Breast epithelium (tissue), 4 donors: ENCODE measurements at regions not wholly inside any gene's neighbourhood (a gene's known extent, or its start where the extent isn't known, plus 50 kb on each side); places are given as distances from the start of the nearest gene placed in this dataset.

Source experiments
- DNase-seq, 2 donors: peaks; one replicate each; pipeline ENCODE4 v3.0.0-alpha.2; 2019; ENCODE audit warnings: low spot score in 2 of 2
- H3K27ac ChIP-seq, 2 donors: fragments of 200-600 bp; sonication (generic) in 1 of 2; one replicate each; pipeline ENCODE4 v1.5.1; 2016 to 2019; ENCODE audit warnings: mild to moderate bottlenecking in 1 of 2
- H3K27me3 ChIP-seq, 2 donors: fragments of 200-600 bp; sonication (generic) in 1 of 2; one replicate each; pipeline versions ENCODE4 v1.5.1 to v1.6.0; 2017 to 2019; ENCODE audit warnings: control low read depth in 1 of 2, mild to moderate bottlenecking in 1 of 2
- H3K36me3 ChIP-seq: fragments of 200-600 bp; one replicate; pipeline ENCODE4 v1.5.1; 2019
- H3K4me1 ChIP-seq, 2 donors: fragments of 200-600 bp; sonication (generic); one replicate each; pipeline ENCODE4 v1.5.1; 2016 to 2019; ENCODE audit warnings: control low read depth in 1 of 2
- H3K4me3 ChIP-seq, 3 donors: fragments of 200-600 bp; sonication (generic); 1 replicate in 2 of 3; 2 replicates in 1 of 3; pipeline ENCODE4 v1.5.1; 2016 to 2019; ENCODE audit warnings: mild to moderate bottlenecking in 3 of 3, moderate library complexity in 2 of 3
- H3K9me3 ChIP-seq, 2 donors: fragments of 200-600 bp; sonication (generic) in 1 of 2; one replicate each; pipeline ENCODE4 v1.5.1; 2016 to 2019; ENCODE audit warnings: control low read depth in 1 of 2
- CTCF ChIP-seq, 3 donors: fragments of 450-650 bp; IDR thresholded peaks; one replicate each; pipeline ENCODE4 v1.5.1; 2016 to 2017; ENCODE audit warnings: antibody characterized with exemption in 3 of 3, mild to moderate bottlenecking in 3 of 3, moderate library complexity in 3 of 3
- POLR2A ChIP-seq: fragments of 450-650 bp; IDR thresholded peaks from one replicate; pipeline ENCODE4 v1.6.1; 2016; ENCODE audit warnings: antibody characterized with exemption, mild to moderate bottlenecking, moderate library complexity
- POLR2AphosphoS5 ChIP-seq, 3 donors: sonication (generic); formaldehyde crosslinking; IDR thresholded peaks; one replicate each; pipeline ENCODE4 v1.6.1; 2017; ENCODE audit warnings: antibody characterized with exemption in 3 of 3
- intact Hi-C: fragments of 100-400 bp; cut with DNase I; formaldehyde crosslinking; loops from one replicate; pipeline ENCODE4 v1.15.1; 2023; ENCODE audit warnings: low total_unique reads

- Histone ChIP-seq H3K9me3 (no peaks in the 10 kb centered on the region), H3K27me3 (no peaks in the 10 kb centered on the region), H3K27ac (no peak overlapping the region), H3K36me3 (no peaks in the 10 kb centered on the region), H3K4me3 (no peak overlapping the region), H3K4me1 (no peaks in the 10 kb centered on the region)
- intact Hi-C loops = loop anchor here (5.0 kb wide), 1 partner anchor 933 kb away; no protein-coding TSS in a partner anchor
- TF ChIP-seq CTCF (IDR thresholded peaks at IDR 0.05) (no peak), POLR2AphosphoS5 (IDR thresholded peaks at IDR 0.05) (no peak), POLR2A (no peak)
- no peak for DNase-seq
Observed at GRCh38 chr10:129120441-129120840, 346.6 kb upstream of the MGMT start.

- DNase-seq = no peak
- Histone ChIP-seq H3K27ac (no peak overlapping the region), H3K27me3 (no peaks in the 10 kb centered on the region), H3K9me3 (no peaks in the 10 kb centered on the region), H3K36me3 (no peaks in the 10 kb centered on the region), H3K4me1 (no peaks in the 10 kb centered on the region), H3K4me3 (no peak overlapping the region)
- TF ChIP-seq POLR2A (no peak), CTCF (IDR thresholded peaks at IDR 0.05) (no peak), POLR2AphosphoS5 (IDR thresholded peaks at IDR 0.05) (no peak)
- intact Hi-C loops = loop anchor here (5.0 kb wide), 1 partner anchor 936 kb away; no protein-coding TSS in a partner anchor
Observed at GRCh38 chr10:129122846-129123245, 344.2 kb upstream of the MGMT start.

GRCh38 chr10:129123428-129123827, 343.6 kb upstream of the MGMT start:
- H3K27me3 ChIP-seq = no peaks in the 10 kb centered on the region
- H3K9me3 ChIP-seq = no peaks in the 10 kb centered on the region
- intact Hi-C loops = loop anchor here (5.0 kb wide), 1 partner anchor 936 kb away; no protein-coding TSS in a partner anchor
- H3K36me3 ChIP-seq = no peaks in the 10 kb centered on the region
- no peak overlapping the region for H3K27ac ChIP-seq
- H3K4me3 ChIP-seq = no peak overlapping the region
- no peaks in the 10 kb centered on the region for H3K4me1 ChIP-seq
- DNase-seq = no peak
- TF ChIP-seq CTCF (IDR thresholded peaks at IDR 0.05) = no peak

GRCh38 chr10:129126982-129127381, 340.1 kb upstream of the MGMT start:
- Histone ChIP-seq H3K36me3 (no peaks in the 10 kb centered on the region), H3K9me3 (no peaks in the 10 kb centered on the region), H3K27ac (no peak overlapping the region), H3K4me3 (no peak overlapping the region), H3K4me1 (no peaks in the 10 kb centered on the region), H3K27me3 (no peaks in the 10 kb centered on the region)
- TF ChIP-seq CTCF (IDR thresholded peaks at IDR 0.05) = no peak
- TF ChIP-seq POLR2AphosphoS5 (IDR thresholded peaks at IDR 0.05) = no peak
- TF ChIP-seq POLR2A = no peak
- no peak for DNase-seq
- intact Hi-C loops = loop anchor here (5.0 kb wide), 1 partner anchor 695 kb away; no protein-coding TSS in a partner anchor

- Histone ChIP-seq H3K27ac (peak overlapping the region in 1 of 2 donors; percentile 48), H3K27me3 (no peaks in the 10 kb centered on the region), H3K4me1 (no peaks in the 10 kb centered on the region), H3K9me3 (no peaks in the 10 kb centered on the region), H3K4me3 (no peak overlapping the region), H3K36me3 (no peaks in the 10 kb centered on the region)
- DNase-seq = no peak
- TF ChIP-seq CTCF (IDR thresholded peaks at IDR 0.05) (no peak), POLR2A (no peak), POLR2AphosphoS5 (IDR thresholded peaks at IDR 0.05) (no peak)
- intact Hi-C loops = no loop called here
Observed at GRCh38 chr10:129131457-129132132, 335.4 kb upstream of the MGMT start.
